Natural killer cell (primary cell): ENCODE measurements at regions not wholly inside any gene's neighbourhood (a gene's known extent, or its start where the extent isn't known, plus 50 kb on each side); places are given as distances from the start of the nearest gene placed in this dataset.

ENCODE experiments used
- ATAC-seq, 3 donors: fragments of 150-1000 bp in 2 of 3; fragments of 200-7000 bp in 1 of 3; cut with Tn5 transposase; 1 replicate in 1 of 3; 2 replicates in 2 of 3; pipeline ENCODE4 v1.10.0; 2021; ENCODE audit warnings: mild to moderate bottlenecking in 2 of 3, moderate library complexity in 2 of 3
- DNase-seq, 2 donors: peaks; one replicate each; pipeline versions ENCODE4 v3.0.0 to v3.0.0-alpha.2; 2013 to 2021; ENCODE audit warnings: mixed read lengths in 1 of 2
- H3K27ac ChIP-seq: one replicate; pipeline ENCODE4 v1.5.1; 2013; ENCODE audit warnings: mild to moderate bottlenecking, low read length
- H3K27me3 ChIP-seq: one replicate; pipeline ENCODE4 v1.6.1; 2013; ENCODE audit warnings: low read length; ENCODE audit not compliant: control insufficient read depth, insufficient read depth
- H3K36me3 ChIP-seq: one replicate; pipeline ENCODE4 v1.6.1; 2013; ENCODE audit warnings: low read length; ENCODE audit not compliant: control insufficient read depth, insufficient read depth
- H3K4me1 ChIP-seq: one replicate; pipeline ENCODE4 v1.6.1; 2013; ENCODE audit warnings: low read length; ENCODE audit not compliant: control insufficient read depth, insufficient read depth
- H3K4me3 ChIP-seq: one replicate; pipeline ENCODE4 v1.5.1; 2013; ENCODE audit warnings: low read length
- H3K9me3 ChIP-seq: one replicate; pipeline ENCODE4 v1.6.1; 2013; ENCODE audit warnings: low read length; ENCODE audit not compliant: control insufficient read depth, insufficient read depth
- H3K27ac Mint-ChIP-seq, 2 donors: one replicate each; pipeline ENCODE4 v1.8.0; 2022; ENCODE audit warnings: mild to moderate bottlenecking in 2 of 2, mixed read lengths in 2 of 2, moderate library complexity in 1 of 2
- H3K27me3 Mint-ChIP-seq, 2 donors: one replicate each; pipeline ENCODE4 v1.8.0; 2022; ENCODE audit warnings: low read depth in 2 of 2, mixed read lengths in 2 of 2
- H3K36me3 Mint-ChIP-seq: one replicate; pipeline ENCODE4 v1.8.0; 2022; ENCODE audit warnings: mixed read lengths
- H3K4me1 Mint-ChIP-seq, 2 donors: one replicate each; pipeline ENCODE4 v1.8.0; 2022; ENCODE audit warnings: mixed read lengths in 2 of 2
- H3K4me3 Mint-ChIP-seq: one replicate; pipeline ENCODE4 v1.8.0; 2022; ENCODE audit warnings: mild to moderate bottlenecking, moderate library complexity, mixed read lengths
- H3K9me3 Mint-ChIP-seq, 2 donors: one replicate each; pipeline ENCODE4 v1.8.0; 2022; ENCODE audit warnings: mixed read lengths in 2 of 2
- CTCF ChIP-seq: fragments of 200-600 bp; IDR thresholded peaks from one replicate; pipeline ENCODE4 v1.8.0; 2022; ENCODE audit warnings: antibody characterized with exemption
- WGBS: methylation state at CpG from one replicate; pipeline ENCODE4 v1.1.7; 2013; ENCODE audit warnings: missing lambda C conversion rate; ENCODE audit not compliant: insufficient coverage; 5-methylcytosine and 5-hydroxymethylcytosine counted together
- intact Hi-C: fragments of 100-400 bp; cut with micrococcal nuclease; formaldehyde crosslinking; loops from one replicate; pipeline ENCODE4 v1.14.2; 2022

- Histone ChIP-seq H3K4me3 (no peak overlapping the region), H3K27ac (no peak overlapping the region), H3K9me3 (no peaks in the 10 kb centered on the region), H3K4me1 (no peaks in the 10 kb centered on the region), H3K27me3 (no peaks in the 10 kb centered on the region), H3K36me3 (no peaks in the 10 kb centered on the region)
- Mint-ChIP-seq H3K27ac (no peak overlapping the region), H3K4me3 (no peak overlapping the region), H3K9me3 (peaks cover 12% of the 10 kb centered on the region in 2 donors), H3K27me3 (no peaks in the 10 kb centered on the region), H3K36me3 (no peaks in the 10 kb centered on the region), H3K4me1 (no peaks in the 10 kb centered on the region)
- no CpG with 5 or more reads among the region's 2 CpGs for WGBS
- no peak for ATAC-seq
- TF ChIP-seq CTCF: no peak
- intact Hi-C loops: no loop called here
- no peak for DNase-seq
Measured at GRCh38 chr2:184297085-184297484, 301.2 kb upstream of the ZNF804A start.

GRCh38 chr2:184302506-184302905 lies 295.8 kb upstream of the ZNF804A start:
- no peak for DNase-seq
- H3K36me3 Mint-ChIP-seq: no peaks in the 10 kb centered on the region
- H3K4me1 ChIP-seq: no peaks in the 10 kb centered on the region

DNA sequence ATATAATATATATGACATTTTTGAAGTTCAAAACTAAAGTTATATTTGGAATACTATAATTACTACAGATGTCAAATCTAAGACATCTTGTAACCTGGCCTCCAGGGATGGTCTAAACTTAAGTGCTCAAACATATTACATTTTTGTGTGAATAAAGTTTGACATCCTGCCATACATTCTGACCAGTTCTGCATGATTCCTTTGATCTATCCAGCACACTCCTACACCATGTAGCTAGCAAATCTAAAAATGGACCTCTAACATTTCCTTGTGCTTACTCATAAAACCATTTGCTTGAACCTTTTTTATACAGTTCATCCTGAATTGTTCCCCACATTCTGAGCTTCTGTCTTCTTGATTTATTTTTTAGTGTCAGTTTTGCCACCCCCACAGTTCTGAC lies 294.3 kb upstream of the ZNF804A start:
- intact Hi-C loops: no loop called here
- Histone ChIP-seq H3K27ac (no peak overlapping the region), H3K4me3 (no peak overlapping the region), H3K27me3 (no peaks in the 10 kb centered on the region), H3K36me3 (no peaks in the 10 kb centered on the region), H3K9me3 (no peaks in the 10 kb centered on the region), H3K4me1 (no peaks in the 10 kb centered on the region)
- DNase-seq: no peak
- TF ChIP-seq CTCF: no peak
- Mint-ChIP-seq H3K4me1 (no peaks in the 10 kb centered on the region), H3K9me3 (peaks cover 4 to 8% of the 10 kb centered on the region in 2 donors), H3K27ac (no peak overlapping the region), H3K4me3 (no peak overlapping the region), H3K36me3 (no peaks in the 10 kb centered on the region), H3K27me3 (no peaks in the 10 kb centered on the region)
- ATAC-seq: no peak

More at GRCh38 chr2:184302506-184302905, 295.8 kb upstream of the ZNF804A start:
- no peak overlapping the region for H3K4me3 Mint-ChIP-seq
- no peak for ATAC-seq
- Histone ChIP-seq H3K4me3 (no peak overlapping the region), H3K27ac (no peak overlapping the region), H3K36me3 (no peaks in the 10 kb centered on the region), H3K27me3 (no peaks in the 10 kb centered on the region), H3K9me3 (no peaks in the 10 kb centered on the region)
- no peaks in the 10 kb centered on the region for H3K4me1 Mint-ChIP-seq
- TF ChIP-seq CTCF: no peak
- intact Hi-C loops: no loop called here
- peaks cover 7 to 8% of the 10 kb centered on the region in 2 donors for H3K9me3 Mint-ChIP-seq
- H3K27ac Mint-ChIP-seq: no peak overlapping the region
- H3K27me3 Mint-ChIP-seq: no peaks in the 10 kb centered on the region

DNA sequence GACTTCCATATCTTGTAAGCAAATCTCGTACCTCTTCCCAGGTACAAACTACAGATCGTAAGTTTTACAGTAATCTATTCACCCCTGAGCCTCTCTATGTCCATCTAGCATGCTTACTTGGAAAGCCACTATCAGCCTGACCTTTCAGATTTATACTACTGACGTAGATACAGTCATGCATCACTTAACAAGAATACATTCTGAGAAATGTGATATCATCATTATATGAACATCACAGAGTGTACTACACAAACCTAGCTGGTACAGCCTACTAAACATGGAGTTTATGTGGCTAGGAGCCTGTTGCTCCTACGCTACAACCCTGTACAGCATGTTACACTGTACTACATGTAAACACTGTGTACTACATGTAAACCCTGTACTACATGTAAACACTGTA lies 293.2 kb upstream of the ZNF804A start:
- no peak for ATAC-seq
- Mint-ChIP-seq H3K9me3 (peaks cover 4 to 8% of the 10 kb centered on the region in 2 donors), H3K27me3 (no peaks in the 10 kb centered on the region), H3K4me3 (no peak overlapping the region), H3K27ac (no peak overlapping the region), H3K4me1 (no peaks in the 10 kb centered on the region), H3K36me3 (no peaks in the 10 kb centered on the region)
- H3K27me3 ChIP-seq: no peaks in the 10 kb centered on the region
- no peaks in the 10 kb centered on the region for H3K4me1 ChIP-seq
- WGBS: 79% methylated on average over 4 of the region's 4 CpGs
- no peak overlapping the region for H3K27ac ChIP-seq
- H3K36me3 ChIP-seq: no peaks in the 10 kb centered on the region
- H3K4me3 ChIP-seq: no peak overlapping the region
- no peaks in the 10 kb centered on the region for H3K9me3 ChIP-seq
- DNase-seq: no peak
- intact Hi-C loops: no loop called here
- no peak for TF ChIP-seq CTCF
